ENCODE measurements at regions not wholly inside any gene's neighbourhood (a gene's known extent, or its start where the extent isn't known, plus 50 kb on each side); places are given as distances from the start of the nearest gene placed in this dataset.

DNA sequence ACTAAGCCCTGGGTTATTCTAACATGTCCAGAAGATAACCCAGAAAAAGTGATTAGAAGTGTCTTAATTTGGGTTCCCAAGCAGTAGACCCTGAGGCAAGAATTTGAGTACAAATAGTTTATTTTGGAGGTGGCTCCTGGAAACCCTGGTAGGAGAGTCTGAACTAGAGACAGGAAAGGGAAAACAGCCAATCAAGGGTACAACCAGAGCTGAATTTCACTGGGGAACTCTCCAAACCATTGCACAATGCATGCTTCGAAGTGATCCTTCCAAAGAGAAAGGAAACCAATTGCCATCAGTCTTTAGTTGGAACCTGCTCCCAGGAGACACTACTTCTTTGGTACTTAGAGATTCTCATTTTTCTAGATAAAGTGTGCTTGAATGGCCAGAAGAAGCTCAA is 361.5 kb downstream of the MBD2 start:
- TF ChIP-seq EP300 (IDR thresholded peaks at IDR 0.05) = no peak
- no peak for TF ChIP-seq CTCF (IDR thresholded peaks at IDR 0.05)
- no peak for TF ChIP-seq POLR2AphosphoS5 (IDR thresholded peaks at IDR 0.05)
- TF ChIP-seq POLR2A (IDR thresholded peaks at IDR 0.05) = no peak
